Panc1 (cell line): ENCODE measurements at regions not wholly inside any gene's neighbourhood (a gene's known extent, or its start where the extent isn't known, plus 50 kb on each side); places are given as distances from the start of the nearest gene placed in this dataset.

ENCODE experiments used
- ATAC-seq: fragments of 200-7000 bp; cut with Tn5 transposase; 2 replicates; pipeline ENCODE4 v1.9.1; 2020; ENCODE audit warnings: mild to moderate bottlenecking, moderate library complexity
- BruUV-seq: library from RNA; stranded (reverse); fragments of 400-500 nt; replicated peaks from 2 replicates; lab custom pipeline; 2021; lab: Mats Ljungman, UMichigan
- CTCF ChIA-PET: fragments of 300-600 bp; sonication (Branson Sonifier 250); formaldehyde crosslinking; loops from one replicate; lab custom pipeline; 2022; ENCODE audit warnings: antibody characterized with exemption; lab: Charles Lee
- POLR2A ChIA-PET: fragments of 300-600 bp; sonication (Branson Sonifier 250); formaldehyde crosslinking; loops from one replicate; lab custom pipeline; 2022; ENCODE audit warnings: antibody characterized with exemption; lab: Charles Lee
- DNase-seq: peaks from one replicate; pipeline ENCODE4 v3.0.0-alpha.2; 2010; ENCODE audit warnings: low read depth, low spot score
- H3K27ac ChIP-seq: 2 replicates; pipeline ENCODE4 v1.5.1; 2011; ENCODE audit warnings: mild to moderate bottlenecking, low read length, inconsistent platforms
- H3K27me3 ChIP-seq: fragments of 200-500 bp; sonication (Bioruptor generic); 2 replicates; pipeline ENCODE4 v1.6.0; 2014; ENCODE audit warnings: low read length, inconsistent platforms; ENCODE audit not compliant: control insufficient read depth, insufficient read depth
- H3K36me3 ChIP-seq: fragments of 200-500 bp; sonication (Bioruptor generic); 2 replicates; pipeline ENCODE4 v1.5.1; 2014; ENCODE audit warnings: inconsistent platforms, mild to moderate bottlenecking, low read length, moderate library complexity; ENCODE audit not compliant: control insufficient read depth, insufficient read depth
- H3K4me1 ChIP-seq: 2 replicates; pipeline ENCODE4 v1.5.1; 2011; ENCODE audit warnings: inconsistent platforms, mild to moderate bottlenecking, low read length, moderate library complexity; ENCODE audit not compliant: control insufficient read depth, insufficient read depth
- H3K4me3 ChIP-seq, 2 experiments: 2 replicates each; pipeline ENCODE4 v1.5.1; 2011 to 2012; ENCODE audit warnings: low read depth in 2 of 2, low read length in 2 of 2, mild to moderate bottlenecking in 2 of 2, inconsistent platforms in 1 of 2, moderate library complexity in 1 of 2
- H3K9me3 ChIP-seq: fragments of 200-500 bp; sonication (Bioruptor generic); 2 replicates; pipeline ENCODE4 v1.5.1; 2014; ENCODE audit warnings: low read depth, mild to moderate bottlenecking, inconsistent platforms, low read length, moderate library complexity; ENCODE audit not compliant: control insufficient read depth, insufficient read depth
- CTCF ChIP-seq: fragments of 450-650 bp; IDR thresholded peaks from 2 replicates; pipeline ENCODE4 v1.5.1; 2017; ENCODE audit warnings: mild to moderate bottlenecking
- POLR2AphosphoS5 ChIP-seq: IDR thresholded peaks from 2 replicates; pipeline ENCODE4 v1.6.1; 2012; ENCODE audit warnings: mild to moderate bottlenecking, low read depth, low read length, moderate library complexity
- REST ChIP-seq, 2 experiments: IDR thresholded peaks; 2 replicates each; pipeline ENCODE4 v1.6.1; 2011 to 2012; ENCODE audit warnings: low read depth in 2 of 2, control low read depth in 1 of 2, low read length in 1 of 2, mild to moderate bottlenecking in 1 of 2, moderate library complexity in 1 of 2; ENCODE audit not compliant: insufficient read depth in 1 of 2
- SIN3A ChIP-seq: IDR thresholded peaks from 2 replicates; pipeline ENCODE4 v1.6.1; 2012; ENCODE audit warnings: low read depth, mild to moderate bottlenecking, low read length, moderate library complexity, borderline replicate concordance; ENCODE audit not compliant: insufficient read depth
- TCF7L2 ChIP-seq: IDR thresholded peaks from 2 replicates; pipeline ENCODE4 v1.6.1; 2011; ENCODE audit warnings: mild to moderate bottlenecking, low read depth, low read length, inconsistent platforms
- in situ Hi-C: cut with HindIII; loops from 2 replicates; pipeline ENCODE4 v1.10.0; 2016; ENCODE audit warnings: low sequenced_read_pairs, low pct_unique_long_range_greater_than_20kb
- intact Hi-C: fragments of 100-400 bp; cut with micrococcal nuclease; formaldehyde crosslinking; loops from one replicate; pipeline ENCODE4 v1.10.0; 2022; ENCODE audit not compliant: unreplicated experiment

DNA sequence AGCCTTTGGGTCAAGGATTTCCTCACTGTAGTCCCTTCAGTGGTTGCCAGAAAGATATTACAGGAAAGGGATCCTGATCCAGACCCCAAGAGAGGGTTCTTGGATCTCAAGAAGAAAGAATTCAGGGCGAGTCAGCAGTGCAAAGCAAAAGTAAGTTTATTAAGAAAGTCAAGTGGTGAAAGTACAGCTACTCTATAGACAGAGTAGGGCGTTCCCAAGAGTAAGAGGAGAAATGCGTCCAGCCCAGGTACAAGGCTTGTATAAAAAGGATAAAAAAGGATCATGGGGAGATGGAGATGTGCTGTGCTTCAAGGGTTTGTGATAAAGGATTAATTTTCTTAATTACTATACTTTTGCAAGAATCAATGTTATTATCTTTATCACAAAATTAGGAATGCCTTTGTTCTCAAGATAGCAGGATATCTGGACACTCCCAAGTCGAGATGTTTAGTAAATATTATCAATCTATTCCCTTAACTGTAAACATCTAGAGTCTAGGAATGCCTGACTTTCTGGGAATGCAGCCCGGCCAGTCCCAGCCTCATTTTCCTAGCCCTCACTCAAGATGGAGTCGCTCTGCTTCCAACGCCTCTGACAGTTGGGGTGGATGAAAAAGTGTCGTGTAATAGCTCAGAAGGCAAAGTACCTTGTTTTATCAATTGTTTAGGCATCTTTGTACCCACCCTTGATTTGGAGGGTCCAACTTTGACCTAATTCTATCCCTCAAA, 360.7 kb downstream of the GPM6A start:
- Histone ChIP-seq H3K36me3 (no peaks in the 10 kb centered on the region), H3K4me1 (no peaks in the 10 kb centered on the region), H3K9me3 (no peaks in the 10 kb centered on the region), H3K27ac (no peak overlapping the region), H3K4me3 (no peak overlapping the region), H3K27me3 (no peaks in the 10 kb centered on the region)
- TF ChIP-seq SIN3A (no peak), REST (IDR thresholded peaks at IDR 0.05; ENCODE audit: insufficient read depth in 1 of 2, low read depth in 2 of 2, low read length in 1 of 2) (no peak), CTCF (no peak), POLR2AphosphoS5 (no peak)
- ChIA-PET POLR2A (no interaction called here), CTCF (no interaction called here)
- intact Hi-C loops = no loop called here
- ATAC-seq = no peak
- in situ Hi-C loops = no loop called here
- no TSS peak for BruUV-seq
- DNase-seq = no peak

DNA sequence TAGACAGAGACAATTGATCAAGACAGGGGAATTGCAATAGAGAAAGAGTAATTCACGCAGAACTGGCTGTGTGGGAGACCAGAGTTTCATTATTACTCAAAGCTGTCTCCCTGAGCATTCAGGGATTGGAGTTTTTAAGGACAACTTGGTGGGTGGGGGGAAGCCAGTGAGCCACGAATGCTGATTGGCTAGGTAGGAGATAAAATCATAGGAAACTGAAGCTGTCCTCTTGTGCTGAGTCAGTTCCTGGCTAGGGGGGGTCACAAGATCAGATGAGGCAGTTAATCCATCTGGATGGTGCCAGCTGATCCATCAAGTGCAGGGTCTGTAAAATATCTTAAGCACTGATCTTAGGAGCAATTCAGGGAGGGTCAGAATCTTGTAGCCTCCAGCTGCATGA, 358.6 kb downstream of the GPM6A start:
- BruUV-seq = no TSS peak

More for the DNA sequence above, 358.6 kb downstream of the GPM6A start:
- Histone ChIP-seq H3K9me3 (no peaks in the 10 kb centered on the region), H3K4me3 (no peak overlapping the region), H3K27me3 (no peaks in the 10 kb centered on the region), H3K36me3 (no peaks in the 10 kb centered on the region), H3K4me1 (no peaks in the 10 kb centered on the region), H3K27ac (no peak overlapping the region)
- CTCF ChIA-PET = no interaction called here
- in situ Hi-C loops (no loop called here), intact Hi-C loops (no loop called here)
- no peak for ATAC-seq
- DNase-seq = no peak
- POLR2A ChIA-PET = no interaction called here
- TF ChIP-seq POLR2AphosphoS5 = no peak
- no peak for TF ChIP-seq CTCF
- no peak for TF ChIP-seq TCF7L2
- no peak for TF ChIP-seq SIN3A
- TF ChIP-seq REST (IDR thresholded peaks at IDR 0.05; ENCODE audit: insufficient read depth in 1 of 2, low read depth in 2 of 2, low read length in 1 of 2) = no peak
